GM18499 (cell line): ENCODE measurements at regions not wholly inside any gene's neighbourhood (a gene's known extent, or its start where the extent isn't known, plus 50 kb on each side); places are given as distances from the start of the nearest gene placed in this dataset.

Experiments
- ATAC-seq: cut with Tn5 transposase; IDR thresholded peaks from one replicate; pipeline ENCODE4 v1.9.1; 2021; ENCODE audit warnings: moderate number of reproducible peaks; ENCODE audit not compliant: insufficient read depth, unreplicated experiment

DNA sequence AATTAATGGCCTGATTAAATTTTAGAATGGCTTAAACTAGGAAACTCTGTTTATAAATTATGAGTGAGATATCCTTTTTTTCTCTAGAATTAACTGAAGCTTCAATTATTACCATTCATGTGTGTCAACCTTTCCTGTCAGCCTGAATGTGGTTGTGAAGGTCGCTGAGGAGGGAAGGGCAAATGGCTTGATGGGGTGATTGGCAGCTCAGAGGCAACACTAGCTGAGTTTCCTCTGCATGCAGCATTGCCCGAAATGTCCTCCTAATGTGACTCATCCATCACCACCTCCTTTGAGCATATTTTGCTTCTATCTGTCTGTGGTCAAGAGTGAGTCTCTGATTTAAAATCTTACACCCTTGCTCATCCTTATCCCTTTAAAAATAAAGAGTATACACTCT lies 281.9 kb downstream of the TENT4A start:
- no peak for ATAC-seq

- peak; percentile 81 for ATAC-seq
Observed at GRCh38 chr5:7000310-7000709, 287.1 kb downstream of the TENT4A start.

- no peak for ATAC-seq
Observed at GRCh38 chr5:7010591-7010990, 297.4 kb downstream of the TENT4A start.

- no peak for ATAC-seq
Observed at GRCh38 chr5:7012057-7012456, 298.8 kb downstream of the TENT4A start.

DNA sequence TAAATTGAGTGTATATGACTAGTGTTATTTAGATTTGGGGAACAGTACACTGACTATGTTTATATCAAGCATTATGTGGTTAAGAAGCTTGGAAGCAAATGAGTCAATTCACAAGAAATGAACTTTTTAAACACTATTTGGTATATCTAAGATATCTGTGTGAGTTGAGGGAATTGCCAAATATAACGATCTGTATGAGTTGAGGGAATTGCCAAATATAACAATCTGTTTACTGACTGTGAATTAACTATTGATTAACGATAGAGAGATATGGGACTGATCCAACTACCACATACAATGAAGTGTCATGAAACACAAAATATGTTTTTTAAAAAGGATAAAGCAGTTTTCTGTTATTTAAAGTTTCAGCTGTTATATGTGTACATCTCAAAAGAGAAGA lies 301.4 kb downstream of the TENT4A start:
- ATAC-seq: no peak

DNA sequence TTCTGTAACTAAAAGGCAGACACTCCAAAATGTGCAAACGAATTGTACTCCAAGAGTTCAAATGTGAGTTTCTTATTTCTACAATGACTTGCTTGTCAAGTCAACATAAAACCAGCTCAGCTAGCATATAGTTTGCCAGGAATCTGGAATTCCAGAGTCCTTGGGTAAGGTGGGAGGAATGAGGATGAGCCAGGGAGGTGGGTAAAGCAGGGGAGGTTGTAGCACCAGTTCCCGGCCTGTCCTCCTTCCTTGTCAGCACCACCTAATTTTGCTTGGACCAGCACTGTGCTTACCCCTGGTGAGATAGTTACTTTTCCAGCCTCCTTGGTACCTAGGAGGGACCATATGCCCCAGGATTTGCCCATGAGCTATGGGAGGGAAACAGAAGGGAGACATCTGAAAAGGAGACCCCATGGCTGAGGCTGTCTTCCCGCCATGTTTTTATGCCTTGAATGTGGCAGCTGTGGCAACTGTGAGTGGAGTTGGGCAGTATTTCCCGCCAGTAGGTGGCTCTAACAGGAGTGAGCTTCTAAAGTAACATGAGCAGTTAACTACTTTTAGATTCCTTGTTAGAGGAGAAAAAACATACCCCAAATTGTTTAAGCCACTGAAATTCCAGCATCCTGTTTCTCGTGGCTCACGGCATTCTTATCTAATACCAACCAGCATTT lies 302.5 kb downstream of the TENT4A start:
- ATAC-seq: no peak

DNA sequence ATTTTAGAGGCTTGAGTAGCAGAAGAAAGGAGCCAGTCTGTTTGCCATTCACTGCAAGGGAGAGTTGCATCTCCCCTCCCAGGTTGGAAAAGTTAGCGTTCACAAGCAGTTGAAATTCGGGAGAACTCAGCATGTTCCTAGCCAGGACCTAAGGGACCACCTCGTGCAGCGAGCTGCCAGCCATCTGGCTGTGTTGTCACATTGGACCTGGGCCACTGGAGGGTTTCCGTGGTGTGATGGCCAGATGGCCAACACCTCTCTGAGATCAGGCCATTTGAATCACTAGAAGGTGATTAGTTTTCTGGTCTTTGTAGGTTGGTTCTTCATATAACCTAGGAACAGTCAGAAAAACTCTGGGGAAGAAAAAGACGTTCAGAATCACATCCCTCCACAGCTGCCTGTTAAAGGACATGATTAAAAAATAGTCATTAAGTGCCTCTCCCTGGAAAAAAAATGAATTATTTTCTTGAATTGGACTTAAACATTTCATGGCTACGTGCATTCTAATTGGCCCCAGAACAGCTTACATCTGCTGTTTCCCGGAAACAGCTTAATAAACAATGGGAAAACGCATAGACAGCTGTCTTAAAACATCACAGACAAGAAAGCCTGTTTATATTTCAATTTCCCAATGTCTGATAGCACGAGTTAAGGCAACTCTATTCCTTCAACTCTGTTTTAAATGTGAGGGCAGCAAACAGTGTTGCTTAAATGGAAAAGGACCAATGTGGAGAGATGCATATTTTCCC lies 303.9 kb downstream of the TENT4A start:
- ATAC-seq: no peak

GRCh38 chr5:7018198-7018597 lies 305.0 kb downstream of the TENT4A start:
- no peak for ATAC-seq

DNA sequence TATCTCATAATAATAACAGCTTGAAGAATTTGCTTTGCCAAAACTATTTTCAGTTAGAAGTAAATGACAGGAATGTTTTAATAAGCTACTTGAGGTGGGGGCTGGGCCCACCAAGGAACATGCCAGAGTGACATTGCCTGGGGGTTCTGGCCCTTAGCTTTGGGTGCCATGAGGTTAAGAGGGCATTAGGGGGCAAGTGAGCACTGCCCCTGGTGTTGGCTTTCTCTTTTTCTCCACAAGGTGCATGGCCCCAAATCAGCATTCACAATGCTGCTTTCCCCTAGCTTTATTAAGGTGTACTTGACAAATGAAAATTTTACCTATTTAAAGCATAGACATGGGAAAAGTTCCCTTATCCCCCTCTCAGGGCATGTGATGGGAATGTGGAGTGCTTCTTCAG lies 305.4 kb downstream of the TENT4A start:
- no peak for ATAC-seq

DNA sequence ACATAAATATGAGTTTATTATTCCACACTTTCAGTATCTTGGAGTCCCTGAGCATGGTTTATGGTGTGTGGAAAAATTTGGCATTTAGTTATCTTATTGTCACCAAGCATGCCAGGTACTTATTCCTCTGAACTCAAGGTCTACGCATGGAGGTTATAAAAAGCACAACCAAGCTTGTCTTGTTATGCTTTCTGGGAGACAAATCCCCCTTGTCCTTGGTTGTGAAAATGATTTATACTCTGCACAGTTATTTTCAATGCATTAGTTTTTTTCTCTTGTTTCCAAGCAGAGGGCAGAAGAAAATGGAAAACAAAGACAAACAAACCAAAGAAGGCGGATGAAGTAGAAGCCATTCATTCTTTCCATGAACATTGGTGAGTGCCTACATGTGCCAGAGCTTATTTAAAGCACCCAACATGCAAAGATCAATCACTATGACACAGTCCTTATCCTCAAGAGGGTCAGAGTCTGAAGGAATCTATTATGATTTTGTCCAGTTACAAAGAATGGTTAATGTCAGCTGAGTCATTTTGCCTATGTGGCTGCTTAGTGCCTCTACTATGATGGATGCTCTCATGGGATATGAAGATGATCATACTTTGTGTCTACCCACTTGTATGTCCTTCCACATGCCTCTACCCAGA lies 323.1 kb downstream of the TENT4A start:
- no peak for ATAC-seq

DNA sequence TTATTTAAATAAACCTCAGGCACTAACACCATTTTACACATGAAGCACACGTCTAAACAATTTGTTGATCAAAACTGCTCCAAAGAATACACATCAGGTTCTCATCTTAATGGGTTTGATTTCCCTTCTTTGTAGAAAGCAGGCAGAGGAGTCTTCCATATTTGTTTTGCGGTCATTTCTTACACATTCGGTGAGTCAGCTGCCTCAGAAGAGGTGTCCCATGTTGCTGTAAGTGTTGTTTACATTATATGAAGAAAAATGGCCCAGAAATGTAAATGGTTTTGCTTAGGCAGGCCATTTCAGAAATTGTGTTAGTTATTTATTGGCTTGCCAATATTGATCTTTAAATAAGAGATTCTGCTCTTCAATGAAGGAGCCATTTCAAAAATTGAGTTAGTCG lies 325.8 kb downstream of the TENT4A start:
- ATAC-seq: no peak

- ATAC-seq: no peak
Observed at GRCh38 chr5:7040111-7040510, 326.9 kb downstream of the TENT4A start.

GRCh38 chr5:7043797-7044196 lies 330.6 kb downstream of the TENT4A start:
- ATAC-seq: no peak

DNA sequence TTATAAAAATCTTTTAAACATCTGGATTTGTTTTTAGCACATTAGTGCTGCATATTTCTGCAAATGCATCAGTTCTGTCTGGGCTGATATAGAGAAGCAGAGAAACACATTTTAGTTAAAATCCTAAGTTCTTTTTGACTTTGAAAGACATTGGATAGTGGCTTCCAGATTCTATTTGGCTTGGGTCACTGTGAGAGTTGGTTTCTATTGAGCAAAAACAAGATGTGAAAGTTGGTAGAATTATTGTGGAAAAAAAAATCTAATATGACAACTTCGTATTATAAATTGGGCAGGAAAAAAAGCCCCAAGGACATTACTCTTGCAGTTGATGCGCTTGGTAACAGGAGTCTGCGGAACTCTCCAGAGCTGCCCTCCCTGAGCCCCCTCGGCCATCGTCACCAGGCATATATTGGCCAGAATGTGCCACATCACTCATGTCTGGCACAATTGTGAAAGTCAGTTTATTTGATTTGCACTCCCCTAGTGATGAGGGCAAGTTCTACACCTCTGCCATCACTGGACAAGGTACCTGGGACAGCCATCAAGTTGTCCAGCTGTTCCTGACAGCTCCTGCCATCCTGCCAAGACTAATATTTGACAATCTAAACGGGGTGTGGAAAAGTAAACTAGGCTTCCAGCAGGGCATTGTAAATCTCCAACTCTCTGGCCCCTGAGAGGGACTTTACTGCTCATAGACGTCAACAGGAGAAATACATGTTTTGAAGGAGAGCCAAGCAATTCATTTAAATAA lies 334.5 kb downstream of the TENT4A start:
- ATAC-seq: no peak

GRCh38 chr5:7050986-7051385 lies 337.8 kb downstream of the TENT4A start:
- no peak for ATAC-seq

- ATAC-seq: no peak
Observed at GRCh38 chr5:7053125-7053524, 339.9 kb downstream of the TENT4A start.

- ATAC-seq: no peak
Observed at GRCh38 chr5:7053528-7054209, 340.4 kb downstream of the TENT4A start.

GRCh38 chr5:7066471-7067235 lies 329.3 kb upstream of the ADCY2 start:
- no peak for ATAC-seq

DNA sequence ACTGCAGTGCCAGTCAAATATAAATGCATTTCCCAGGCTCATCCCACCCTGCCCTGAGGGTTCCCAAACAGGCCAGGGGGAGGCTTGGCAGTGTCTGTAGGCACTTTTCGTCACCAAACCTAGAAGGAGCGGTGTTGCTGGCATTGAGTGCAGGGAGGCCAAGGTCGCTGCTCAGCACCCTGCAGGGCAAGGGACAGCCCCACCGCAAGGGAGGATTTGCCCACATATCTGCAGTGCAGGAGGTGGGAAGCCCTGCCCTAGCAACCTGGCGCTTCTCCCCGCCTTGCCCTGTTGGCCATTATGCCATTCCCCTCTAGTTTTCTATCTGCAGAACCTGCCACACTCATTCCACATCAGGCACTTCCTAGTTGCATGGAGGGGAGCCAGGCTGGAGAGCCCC lies 327.8 kb upstream of the ADCY2 start:
- no peak for ATAC-seq

DNA sequence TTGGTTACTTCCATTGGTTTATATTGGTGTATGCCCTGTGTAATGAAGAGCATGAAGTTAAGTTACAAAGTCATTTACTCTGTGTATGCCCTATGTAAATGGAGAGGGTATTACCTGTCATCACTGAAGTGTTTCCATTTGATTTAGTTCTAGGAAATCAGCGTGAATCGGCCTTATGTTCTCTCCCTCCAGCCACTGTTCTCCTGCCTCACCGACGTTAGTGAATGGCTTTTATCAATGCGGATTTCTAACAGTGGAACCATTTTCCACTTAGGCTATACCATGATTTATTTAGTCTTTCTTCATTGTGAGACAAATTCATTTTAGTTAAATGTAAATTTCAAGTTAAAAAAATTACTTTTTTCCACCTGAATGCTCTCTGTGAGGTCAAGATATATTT lies 327.0 kb upstream of the ADCY2 start:
- ATAC-seq: no peak
